ENCODE measurements at regions not wholly inside any gene's neighbourhood (a gene's known extent, or its start where the extent isn't known, plus 50 kb on each side); places are given as distances from the start of the nearest gene placed in this dataset.

DNA sequence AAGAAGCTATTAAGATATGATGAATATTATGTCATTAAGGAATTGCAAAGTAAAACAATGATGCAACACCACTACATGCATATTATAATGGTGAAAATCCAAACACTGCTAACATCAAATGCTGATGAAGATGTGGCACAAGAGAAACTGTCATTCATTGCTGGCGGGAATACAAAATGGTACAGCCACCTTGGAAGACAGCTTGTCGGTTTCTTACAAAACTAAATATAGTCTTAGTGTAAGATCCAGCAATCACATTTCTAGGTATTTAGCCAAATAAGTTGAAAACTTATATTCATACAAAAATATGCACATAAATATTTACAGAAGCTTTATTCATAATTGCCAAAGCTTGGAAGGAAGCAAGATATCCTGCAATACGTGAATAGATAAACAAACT lies 114.9 kb upstream of the EDNRB start:
- POLR2A ChIA-PET: no interaction called here
- Mint-ChIP-seq H3K9me3 (no peaks in the 10 kb centered on the region), H3K36me3 (ENCODE audit: low read depth) (no peaks in the 10 kb centered on the region), H3K4me3 (no peak overlapping the region), H3K27me3 (peaks cover 10% of the 10 kb centered on the region), H3K4me1 (ENCODE audit: low read depth) (no peaks in the 10 kb centered on the region), H3K27ac (no peak overlapping the region)
- no peak overlapping the region for H3K27ac ChIP-seq (ENCODE audit: low read depth in 1 of 2, low read length in 2 of 2)
- DNase-seq (no peak), ATAC-seq (ENCODE audit: poor library complexity) (no peak)
- no peaks in the 10 kb centered on the region for H3K27me3 ChIP-seq (ENCODE audit: control insufficient read depth in 1 of 2, insufficient read depth in 2 of 2, low read length in 2 of 2)
- TF ChIP-seq CTCF (IDR thresholded peaks at IDR 0.05): no peak
- intact Hi-C loops (cut with DNase I, micrococcal nuclease): no loop called here
- H3K36me3 ChIP-seq (ENCODE audit: insufficient read depth, low read length): no peaks in the 10 kb centered on the region
- no peaks in the 10 kb centered on the region for H3K4me1 ChIP-seq (ENCODE audit: insufficient read depth, low read length)
- H3K4me3 ChIP-seq (ENCODE audit: low read length): no peak overlapping the region
- no peaks in the 10 kb centered on the region for H3K9me3 ChIP-seq (ENCODE audit: control insufficient read depth in 1 of 2, insufficient read depth in 1 of 2, low read length in 2 of 2)
- CTCF ChIA-PET: no interaction called here

DNA sequence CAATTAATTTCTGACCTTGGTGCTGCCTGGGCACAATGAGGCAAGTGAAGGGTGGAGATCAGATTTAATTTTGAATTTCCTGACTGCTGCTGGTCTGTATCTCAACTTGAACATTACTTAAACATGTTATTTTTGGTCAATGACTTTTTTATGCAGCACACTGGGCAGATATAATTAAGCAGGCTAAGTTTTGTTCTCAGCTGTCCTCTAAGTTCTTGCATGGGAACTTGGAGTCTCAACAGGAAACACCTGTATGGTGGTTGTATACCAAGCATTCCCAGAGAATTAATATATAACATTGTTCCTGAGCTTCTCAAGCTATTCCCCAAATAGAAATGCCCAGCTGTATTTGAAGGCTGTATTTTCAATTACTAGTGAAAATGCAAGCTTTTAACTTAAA lies 113.5 kb upstream of the EDNRB start:
- CTCF ChIA-PET: no interaction called here
- Mint-ChIP-seq H3K27ac (no peak overlapping the region), H3K27me3 (peaks cover 10% of the 10 kb centered on the region), H3K4me3 (no peak overlapping the region), H3K9me3 (no peaks in the 10 kb centered on the region), H3K4me1 (ENCODE audit: low read depth) (no peaks in the 10 kb centered on the region), H3K36me3 (ENCODE audit: low read depth) (no peaks in the 10 kb centered on the region)
- Histone ChIP-seq H3K27me3 (ENCODE audit: control insufficient read depth in 1 of 2, insufficient read depth in 2 of 2, low read length in 2 of 2) (no peaks in the 10 kb centered on the region), H3K27ac (ENCODE audit: low read depth in 1 of 2, low read length in 2 of 2) (no peak overlapping the region), H3K4me3 (ENCODE audit: low read length) (no peak overlapping the region), H3K4me1 (ENCODE audit: insufficient read depth, low read length) (no peaks in the 10 kb centered on the region), H3K36me3 (ENCODE audit: insufficient read depth, low read length) (no peaks in the 10 kb centered on the region), H3K9me3 (ENCODE audit: control insufficient read depth in 1 of 2, insufficient read depth in 1 of 2, low read length in 2 of 2) (no peaks in the 10 kb centered on the region)
- ATAC-seq (ENCODE audit: poor library complexity) (no peak), DNase-seq (no peak)
- POLR2A ChIA-PET: no interaction called here
- TF ChIP-seq CTCF (IDR thresholded peaks at IDR 0.05): no peak
- intact Hi-C loops (cut with DNase I, micrococcal nuclease): no loop called here

DNA sequence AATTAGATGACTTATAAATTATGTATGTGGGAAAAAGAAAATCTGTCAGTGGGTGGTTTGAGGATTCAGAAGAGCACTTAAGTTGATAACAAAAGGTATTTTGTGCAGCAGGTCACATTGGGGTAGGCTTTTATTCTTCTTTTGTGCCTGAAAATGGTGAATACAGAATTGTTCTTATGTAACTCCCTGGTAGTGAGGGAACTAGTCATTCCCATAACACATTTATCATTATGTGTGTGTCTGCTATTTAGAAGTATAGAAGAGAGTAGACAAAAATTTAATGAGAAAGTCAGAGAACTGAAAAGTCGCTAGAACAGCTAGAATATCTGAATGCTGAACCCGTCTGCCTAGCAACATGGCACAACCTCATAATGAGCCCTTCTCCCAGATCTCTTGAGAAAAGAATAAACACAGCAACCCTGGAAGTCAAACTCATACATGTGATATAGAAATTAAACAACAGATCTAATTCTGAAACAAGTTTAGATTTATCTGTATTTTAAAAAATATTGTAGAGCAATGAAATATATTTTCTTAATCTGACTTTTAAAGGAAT lies 111.8 kb upstream of the EDNRB start:
- CTCF ChIA-PET: no interaction called here
- Mint-ChIP-seq H3K36me3 (ENCODE audit: low read depth) (no peaks in the 10 kb centered on the region), H3K9me3 (no peaks in the 10 kb centered on the region), H3K4me1 (ENCODE audit: low read depth) (no peaks in the 10 kb centered on the region), H3K4me3 (no peak overlapping the region), H3K27ac (no peak overlapping the region), H3K27me3 (peaks cover 10% of the 10 kb centered on the region)
- Histone ChIP-seq H3K27ac (ENCODE audit: low read depth in 1 of 2, low read length in 2 of 2) (no peak overlapping the region), H3K36me3 (ENCODE audit: insufficient read depth, low read length) (no peaks in the 10 kb centered on the region), H3K4me3 (ENCODE audit: low read length) (no peak overlapping the region), H3K27me3 (ENCODE audit: control insufficient read depth in 1 of 2, insufficient read depth in 2 of 2, low read length in 2 of 2) (no peaks in the 10 kb centered on the region), H3K4me1 (ENCODE audit: insufficient read depth, low read length) (no peaks in the 10 kb centered on the region), H3K9me3 (ENCODE audit: control insufficient read depth in 1 of 2, insufficient read depth in 1 of 2, low read length in 2 of 2) (no peaks in the 10 kb centered on the region)
- no peak for DNase-seq
- POLR2A ChIA-PET: no interaction called here
- intact Hi-C loops (cut with DNase I, micrococcal nuclease): no loop called here
- no peak for TF ChIP-seq CTCF (IDR thresholded peaks at IDR 0.05)
- no peak for ATAC-seq (ENCODE audit: poor library complexity)

Data from CD4-positive, alpha-beta T cell (primary cell).